HEK293 (cell line): ENCODE measurements at regions not wholly inside any gene's neighbourhood (a gene's known extent, or its start where the extent isn't known, plus 50 kb on each side); places are given as distances from the start of the nearest gene placed in this dataset.

Experiments
- CTCF ChIA-PET: fragments of 350-600 bp; formaldehyde crosslinking; extraction: SDS; loops from one replicate; lab custom pipeline; 2021; ENCODE audit warnings: antibody characterized with exemption; lab: Yijun Ruan, JAX
- POLR2A ChIA-PET: fragments of 300-600 bp; formaldehyde crosslinking; extraction: SDS; loops from one replicate; lab custom pipeline; 2020; ENCODE audit warnings: antibody characterized with exemption, inconsistent platforms; lab: Yijun Ruan, JAX
- H3K27ac ChIP-seq: fragments of 200-500 bp; sonication (Bioruptor generic); 2 replicates; pipeline ENCODE4 v1.5.1; 2014; ENCODE audit warnings: low read depth, low read length, control low read depth, inconsistent platforms; ENCODE audit errors: extremely low read depth
- H3K36me3 ChIP-seq, 2 experiments: fragments of 200-500 bp in 1 of 2; sonication (Bioruptor generic) in 1 of 2; 1 replicate in 1 of 2; 2 replicates in 1 of 2; pipeline ENCODE4 v1.5.1; 2014 to 2017; ENCODE audit warnings: inconsistent platforms in 2 of 2, low read length in 2 of 2; ENCODE audit not compliant: control insufficient read depth in 2 of 2, insufficient read depth in 1 of 2
- H3K4me1 ChIP-seq: fragments of 200-500 bp; sonication (Bioruptor generic); 2 replicates; pipeline ENCODE4 v1.5.1; 2014; ENCODE audit warnings: mild to moderate bottlenecking, low read length, inconsistent platforms; ENCODE audit not compliant: control insufficient read depth, insufficient read depth
- H3K4me3 ChIP-seq: 2 replicates; pipeline ENCODE4 v1.5.1; 2011; ENCODE audit warnings: low read depth, mild to moderate bottlenecking, control low read depth, low read length, moderate library complexity
- H3K9me3 ChIP-seq: fragments of 200-500 bp; sonication (Bioruptor generic); 2 replicates; pipeline ENCODE4 v1.5.1; 2014; ENCODE audit warnings: low read depth, low read length, inconsistent platforms; ENCODE audit not compliant: control insufficient read depth, insufficient read depth
- GLIS2 ChIP-seq: fragments of 450-650 bp; formaldehyde crosslinking; IDR thresholded peaks from 2 replicates; pipeline ENCODE4 v1.5.1; 2016; ENCODE audit warnings: missing biosample characterization, missing genetic modification characterization
- MEIS1 ChIP-seq: sonication (generic); formaldehyde crosslinking; IDR thresholded peaks from 2 replicates; pipeline ENCODE4 v1.8.1; 2022; ENCODE audit warnings: missing genetic modification reagents, mild to moderate bottlenecking, borderline replicate concordance
- SP7 ChIP-seq: fragments of 450-650 bp; formaldehyde crosslinking; IDR thresholded peaks from 2 replicates; pipeline ENCODE4 v1.5.1; 2016; ENCODE audit warnings: missing biosample characterization, missing genetic modification characterization
- YY2 ChIP-seq: fragments of 450-650 bp; formaldehyde crosslinking; IDR thresholded peaks from 2 replicates; pipeline ENCODE4 v1.5.1; 2016; ENCODE audit warnings: missing biosample characterization, missing genetic modification characterization
- ZBTB7A ChIP-seq: fragments of 450-650 bp; formaldehyde crosslinking; IDR thresholded peaks from 2 replicates; pipeline ENCODE4 v1.5.1; 2016; ENCODE audit warnings: low read depth, missing biosample characterization, missing genetic modification characterization
- ZEB2 ChIP-seq: fragments of 450-650 bp; formaldehyde crosslinking; IDR thresholded peaks from 2 replicates; pipeline ENCODE4 v1.5.1; 2016; ENCODE audit warnings: missing biosample characterization, missing genetic modification characterization
- ZNF121 ChIP-seq: fragments of 450-650 bp; formaldehyde crosslinking; IDR thresholded peaks from 2 replicates; pipeline ENCODE4 v1.5.1; 2016; ENCODE audit warnings: missing biosample characterization, missing genetic modification characterization
- ZNF138 ChIP-seq: fragments of 450-650 bp; formaldehyde crosslinking; IDR thresholded peaks from 2 replicates; pipeline ENCODE4 v1.5.1; 2016; ENCODE audit warnings: missing biosample characterization, missing genetic modification characterization, borderline replicate concordance
- ZNF157 ChIP-seq: fragments of 450-650 bp; formaldehyde crosslinking; IDR thresholded peaks from 2 replicates; pipeline ENCODE4 v1.5.1; 2016; ENCODE audit warnings: missing biosample characterization, missing genetic modification characterization
- ZNF16 ChIP-seq: fragments of 450-650 bp; formaldehyde crosslinking; IDR thresholded peaks from 2 replicates; pipeline ENCODE4 v1.5.1; 2016; ENCODE audit warnings: low read depth, missing biosample characterization, missing genetic modification characterization
- ZNF174 ChIP-seq: fragments of 450-650 bp; formaldehyde crosslinking; IDR thresholded peaks from 2 replicates; pipeline ENCODE4 v1.5.0; 2017; ENCODE audit warnings: missing biosample characterization, mild to moderate bottlenecking, missing genetic modification characterization
- ZNF221 ChIP-seq: fragments of 450-650 bp; formaldehyde crosslinking; IDR thresholded peaks from 2 replicates; pipeline ENCODE4 v1.5.1; 2017; ENCODE audit warnings: missing biosample characterization, missing genetic modification characterization, borderline replicate concordance
- ZNF37A ChIP-seq: fragments of 450-650 bp; IDR thresholded peaks from 2 replicates; pipeline ENCODE4 v1.5.1; 2018; ENCODE audit warnings: missing biosample characterization, missing genetic modification characterization
- ZNF416 ChIP-seq: fragments of 450-650 bp; formaldehyde crosslinking; IDR thresholded peaks from 2 replicates; pipeline ENCODE4 v1.5.1; 2016; ENCODE audit warnings: missing biosample characterization, missing genetic modification characterization
- ZNF555 ChIP-seq: fragments of 450-650 bp; formaldehyde crosslinking; conservative IDR thresholded peaks from 2 replicates; pipeline ENCODE4 v1.5.1; 2017; ENCODE audit warnings: missing biosample characterization, mild to moderate bottlenecking, missing genetic modification characterization, inconsistent platforms
- ZNF610 ChIP-seq: fragments of 450-650 bp; formaldehyde crosslinking; IDR thresholded peaks from 2 replicates; pipeline ENCODE4 v1.5.1; 2016; ENCODE audit warnings: missing biosample characterization, missing genetic modification characterization, borderline replicate concordance
- ZNF664 ChIP-seq: fragments of 450-650 bp; formaldehyde crosslinking; IDR thresholded peaks from 2 replicates; pipeline ENCODE4 v1.5.1; 2016; ENCODE audit warnings: missing biosample characterization, missing genetic modification characterization
- ZNF677 ChIP-seq: fragments of 450-650 bp; IDR thresholded peaks from 2 replicates; pipeline ENCODE4 v1.5.0; 2018; ENCODE audit warnings: missing biosample characterization, mild to moderate bottlenecking, missing genetic modification characterization, moderate library complexity
- ZSCAN23 ChIP-seq: fragments of 450-650 bp; formaldehyde crosslinking; IDR thresholded peaks from 2 replicates; pipeline ENCODE4 v1.5.1; 2016; ENCODE audit warnings: missing biosample characterization, missing genetic modification characterization
- TF ChIP-seq, protein P1 (sequence below): fragments of 450-650 bp; formaldehyde crosslinking; IDR thresholded peaks from 2 replicates; pipeline ENCODE4 v1.5.1; 2016; ENCODE audit warnings: missing biosample characterization, missing genetic modification characterization
- TF ChIP-seq, protein P2 (sequence below): fragments of 450-650 bp; formaldehyde crosslinking; IDR thresholded peaks from 2 replicates; pipeline ENCODE4 v1.5.1; 2016; ENCODE audit warnings: missing biosample characterization, missing genetic modification characterization
- TF ChIP-seq, protein P3 (sequence below): fragments of 450-650 bp; formaldehyde crosslinking; IDR thresholded peaks from 2 replicates; pipeline ENCODE4 v1.5.1; 2016; ENCODE audit warnings: missing biosample characterization, missing genetic modification characterization, low read depth
- TF ChIP-seq, protein P4 (sequence below): fragments of 450-650 bp; formaldehyde crosslinking; IDR thresholded peaks from 2 replicates; pipeline ENCODE4; 2016; ENCODE audit warnings: missing biosample characterization, missing genetic modification characterization
- TF ChIP-seq, protein P5 (sequence below): fragments of 450-650 bp; formaldehyde crosslinking; optimal IDR thresholded peaks from 2 replicates; pipeline ENCODE3; 2016; ENCODE audit warnings: missing biosample characterization, mild to moderate bottlenecking, missing genetic modification characterization
- TF ChIP-seq, protein P6 (sequence below): fragments of 450-650 bp; formaldehyde crosslinking; IDR thresholded peaks from 2 replicates; pipeline ENCODE4 v1.5.1; 2016; ENCODE audit warnings: missing biosample characterization, missing genetic modification characterization

DNA sequence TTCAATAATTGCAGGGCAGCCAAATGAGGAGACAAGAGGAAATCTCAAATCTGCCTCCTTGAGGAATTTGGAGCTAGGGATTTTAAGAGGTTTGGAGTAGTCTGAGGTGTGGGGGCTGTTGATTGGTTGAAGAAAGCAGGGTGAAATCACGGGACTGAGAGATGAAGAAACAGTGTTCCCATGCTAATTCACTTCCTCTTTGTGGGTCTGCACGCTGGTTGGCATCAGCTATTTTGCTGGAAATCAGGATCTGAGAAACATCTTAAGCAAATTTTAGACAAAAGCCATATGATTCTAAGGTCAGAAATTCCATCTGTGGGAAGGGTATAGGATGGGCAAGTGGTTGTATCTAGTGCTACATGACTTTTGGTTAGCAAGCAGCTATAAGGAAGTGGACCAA is 107.1 kb upstream of the PAXBP1 start:
- Histone ChIP-seq H3K27ac (no peak overlapping the region), H3K4me3 (no peak overlapping the region), H3K9me3 (no peaks in the 10 kb centered on the region), H3K4me1 (no peaks in the 10 kb centered on the region), H3K36me3 (no peaks in the 10 kb centered on the region)
- ChIA-PET CTCF (interaction anchor here (0.6 to 1.1 kb wide), 3 partner anchors 34 to 318 kb away, joined by 4 to 6 read pairs (median 4); no protein-coding TSS in a partner anchor), POLR2A (no interaction called here)
- TF ChIP-seq, protein P1, sequence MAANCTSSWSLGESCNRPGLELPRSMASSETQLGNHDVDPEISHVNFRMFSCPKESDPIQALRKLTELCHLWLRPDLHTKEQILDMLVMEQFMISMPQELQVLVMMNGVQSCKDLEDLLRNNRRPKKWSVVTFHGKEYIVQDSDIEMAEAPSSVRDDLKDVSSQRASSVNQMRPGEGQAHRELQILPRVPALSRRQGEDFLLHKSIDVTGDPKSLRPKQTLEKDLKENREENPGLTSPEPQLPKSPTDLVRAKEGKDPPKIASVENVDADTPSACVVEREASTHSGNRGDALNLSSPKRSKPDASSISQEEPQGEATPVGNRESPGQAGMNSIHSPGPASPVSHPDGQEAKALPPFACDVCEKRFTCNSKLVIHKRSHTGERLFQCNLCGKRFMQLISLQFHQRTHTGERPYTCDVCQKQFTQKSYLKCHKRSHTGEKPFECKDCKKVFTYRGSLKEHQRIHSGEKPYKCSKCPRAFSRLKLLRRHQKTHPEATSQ (tag by site-specific recombination) = no peak
- TF ChIP-seq ZEB2 (tag by site-specific recombination) (no peak), GLIS2 (tag by site-specific recombination) (no peak), ZNF664 (tag by site-specific recombination) (no peak), ZNF416 (tag by site-specific recombination) (no peak), MEIS1 (CRISPR knock-in tag) (no peak), ZNF610 (tag by site-specific recombination) (no peak), ZNF157 (tag by site-specific recombination) (no peak), ZNF677 (no peak), ZNF37A (no peak), ZNF16 (tag by site-specific recombination) (no peak), ZNF121 (tag by site-specific recombination) (no peak), SP7 (tag by site-specific recombination) (no peak), ZSCAN23 (tag by site-specific recombination) (no peak), ZNF138 (tag by site-specific recombination) (no peak)
- TF ChIP-seq, protein P2, sequence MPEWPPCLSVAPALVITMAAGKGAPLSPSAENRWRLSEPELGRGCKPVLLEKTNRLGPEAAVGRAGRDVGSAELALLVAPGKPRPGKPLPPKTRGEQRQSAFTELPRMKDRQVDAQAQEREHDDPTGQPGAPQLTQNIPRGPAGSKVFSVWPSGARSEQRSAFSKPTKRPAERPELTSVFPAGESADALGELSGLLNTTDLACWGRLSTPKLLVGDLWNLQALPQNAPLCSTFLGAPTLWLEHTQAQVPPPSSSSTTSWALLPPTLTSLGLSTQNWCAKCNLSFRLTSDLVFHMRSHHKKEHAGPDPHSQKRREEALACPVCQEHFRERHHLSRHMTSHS (tag by site-specific recombination) = no peak
- TF ChIP-seq, protein P3, sequence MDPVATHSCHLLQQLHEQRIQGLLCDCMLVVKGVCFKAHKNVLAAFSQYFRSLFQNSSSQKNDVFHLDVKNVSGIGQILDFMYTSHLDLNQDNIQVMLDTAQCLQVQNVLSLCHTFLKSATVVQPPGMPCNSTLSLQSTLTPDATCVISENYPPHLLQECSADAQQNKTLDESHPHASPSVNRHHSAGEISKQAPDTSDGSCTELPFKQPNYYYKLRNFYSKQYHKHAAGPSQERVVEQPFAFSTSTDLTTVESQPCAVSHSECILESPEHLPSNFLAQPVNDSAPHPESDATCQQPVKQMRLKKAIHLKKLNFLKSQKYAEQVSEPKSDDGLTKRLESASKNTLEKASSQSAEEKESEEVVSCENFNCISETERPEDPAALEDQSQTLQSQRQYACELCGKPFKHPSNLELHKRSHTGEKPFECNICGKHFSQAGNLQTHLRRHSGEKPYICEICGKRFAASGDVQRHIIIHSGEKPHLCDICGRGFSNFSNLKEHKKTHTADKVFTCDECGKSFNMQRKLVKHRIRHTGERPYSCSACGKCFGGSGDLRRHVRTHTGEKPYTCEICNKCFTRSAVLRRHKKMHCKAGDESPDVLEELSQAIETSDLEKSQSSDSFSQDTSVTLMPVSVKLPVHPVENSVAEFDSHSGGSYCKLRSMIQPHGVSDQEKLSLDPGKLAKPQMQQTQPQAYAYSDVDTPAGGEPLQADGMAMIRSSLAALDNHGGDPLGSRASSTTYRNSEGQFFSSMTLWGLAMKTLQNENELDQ (tag by site-specific recombination) = no peak
- TF ChIP-seq, protein P4, sequence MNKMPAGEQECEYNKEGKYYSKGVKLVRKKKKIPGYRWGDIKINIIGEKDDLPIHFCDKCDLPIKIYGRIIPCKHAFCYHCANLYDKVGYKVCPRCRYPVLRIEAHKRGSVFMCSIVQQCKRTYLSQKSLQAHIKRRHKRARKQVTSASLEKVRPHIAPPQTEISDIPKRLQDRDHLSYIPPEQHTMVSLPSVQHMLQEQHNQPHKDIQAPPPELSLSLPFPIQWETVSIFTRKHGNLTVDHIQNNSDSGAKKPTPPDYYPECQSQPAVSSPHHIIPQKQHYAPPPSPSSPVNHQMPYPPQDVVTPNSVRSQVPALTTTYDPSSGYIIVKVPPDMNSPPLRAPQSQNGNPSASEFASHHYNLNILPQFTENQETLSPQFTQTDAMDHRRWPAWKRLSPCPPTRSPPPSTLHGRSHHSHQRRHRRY (tag by site-specific recombination) = no peak

DNA sequence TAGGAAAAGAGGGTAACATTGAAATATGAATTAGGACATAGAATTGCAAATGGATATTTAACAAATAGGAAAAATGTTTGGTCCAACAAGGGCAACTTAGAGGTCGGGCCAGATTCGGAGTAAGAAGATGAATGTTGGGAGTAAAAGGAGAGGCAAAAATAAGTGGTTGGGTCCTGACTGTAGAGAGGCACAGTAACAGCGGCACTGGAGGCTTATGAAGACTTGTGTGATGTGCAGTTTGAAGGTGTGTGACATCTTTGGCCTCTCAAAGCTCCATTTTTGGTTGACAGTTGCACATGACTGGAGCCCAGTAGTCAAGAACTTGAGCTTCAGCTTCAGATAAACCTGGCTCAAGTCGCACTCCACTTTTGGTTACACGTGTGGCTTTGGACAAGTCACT is 109.9 kb upstream of the PAXBP1 start:
- Histone ChIP-seq H3K27ac (no peak overlapping the region), H3K36me3 (no peaks in the 10 kb centered on the region), H3K4me3 (no peak overlapping the region), H3K4me1 (no peaks in the 10 kb centered on the region), H3K9me3 (no peaks in the 10 kb centered on the region)
- ChIA-PET CTCF (interaction anchor here (0.6 kb wide), 1 partner anchor 125 kb away, joined by 8 read pairs; no protein-coding TSS in a partner anchor), POLR2A (no interaction called here)
- TF ChIP-seq ZNF174 (tag by site-specific recombination) (no peak), ZNF221 (tag by site-specific recombination) (no peak), ZBTB7A (no peak), YY2 (tag by site-specific recombination) (no peak), ZNF555 (no peak)
- TF ChIP-seq, protein P5, sequence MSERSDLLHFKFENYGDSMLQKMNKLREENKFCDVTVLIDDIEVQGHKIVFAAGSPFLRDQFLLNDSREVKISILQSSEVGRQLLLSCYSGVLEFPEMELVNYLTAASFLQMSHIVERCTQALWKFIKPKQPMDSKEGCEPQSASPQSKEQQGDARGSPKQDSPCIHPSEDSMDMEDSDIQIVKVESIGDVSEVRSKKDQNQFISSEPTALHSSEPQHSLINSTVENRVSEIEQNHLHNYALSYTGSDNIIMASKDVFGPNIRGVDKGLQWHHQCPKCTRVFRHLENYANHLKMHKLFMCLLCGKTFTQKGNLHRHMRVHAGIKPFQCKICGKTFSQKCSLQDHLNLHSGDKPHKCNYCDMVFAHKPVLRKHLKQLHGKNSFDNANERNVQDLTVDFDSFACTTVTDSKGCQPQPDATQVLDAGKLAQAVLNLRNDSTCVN (tag by site-specific recombination) = no peak
- TF ChIP-seq, protein P3 (tag by site-specific recombination) = no peak
- TF ChIP-seq, protein P6, sequence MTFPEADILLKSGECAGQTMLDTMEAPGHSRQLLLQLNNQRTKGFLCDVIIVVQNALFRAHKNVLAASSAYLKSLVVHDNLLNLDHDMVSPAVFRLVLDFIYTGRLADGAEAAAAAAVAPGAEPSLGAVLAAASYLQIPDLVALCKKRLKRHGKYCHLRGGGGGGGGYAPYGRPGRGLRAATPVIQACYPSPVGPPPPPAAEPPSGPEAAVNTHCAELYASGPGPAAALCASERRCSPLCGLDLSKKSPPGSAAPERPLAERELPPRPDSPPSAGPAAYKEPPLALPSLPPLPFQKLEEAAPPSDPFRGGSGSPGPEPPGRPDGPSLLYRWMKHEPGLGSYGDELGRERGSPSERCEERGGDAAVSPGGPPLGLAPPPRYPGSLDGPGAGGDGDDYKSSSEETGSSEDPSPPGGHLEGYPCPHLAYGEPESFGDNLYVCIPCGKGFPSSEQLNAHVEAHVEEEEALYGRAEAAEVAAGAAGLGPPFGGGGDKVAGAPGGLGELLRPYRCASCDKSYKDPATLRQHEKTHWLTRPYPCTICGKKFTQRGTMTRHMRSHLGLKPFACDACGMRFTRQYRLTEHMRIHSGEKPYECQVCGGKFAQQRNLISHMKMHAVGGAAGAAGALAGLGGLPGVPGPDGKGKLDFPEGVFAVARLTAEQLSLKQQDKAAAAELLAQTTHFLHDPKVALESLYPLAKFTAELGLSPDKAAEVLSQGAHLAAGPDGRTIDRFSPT (tag by site-specific recombination) = no peak
